A673 (cell line): ENCODE measurements at regions not wholly inside any gene's neighbourhood (a gene's known extent, or its start where the extent isn't known, plus 50 kb on each side); places are given as distances from the start of the nearest gene placed in this dataset.
"Not testable (repeated sequence)": the region's sequence is repeated elsewhere in the genome, so short reads cannot be mapped to it uniquely, and the experiment has no call there.

Source experiments
- BruUV-seq: library from RNA; stranded (reverse); fragments of 400-500 nt; replicated peaks from 2 replicates; lab custom pipeline; 2021; lab: Mats Ljungman, UMichigan
- CTCF ChIA-PET: fragments of 300-600 bp; sonication (Branson Sonifier 250); formaldehyde crosslinking; loops from one replicate; lab custom pipeline; 2022; ENCODE audit warnings: antibody characterized with exemption; lab: Charles Lee
- POLR2A ChIA-PET: fragments of 300-600 bp; sonication (Branson Sonifier 250); formaldehyde crosslinking; loops from one replicate; lab custom pipeline; 2022; ENCODE audit warnings: antibody characterized with exemption; ENCODE audit not compliant: low non-redundant PET; lab: Charles Lee
- DNase-seq: peaks from one replicate; pipeline ENCODE4 v3.0.0-alpha.2; 2015; ENCODE audit warnings: low spot score
- H3K27ac ChIP-seq: fragments of 200-600 bp; sonication (generic); 2 replicates; pipeline ENCODE4 v1.5.1; 2016; ENCODE audit warnings: mixed run types, low read depth, mild to moderate bottlenecking, mixed read lengths, antibody characterized with exemption, low read length; ENCODE audit not compliant: poor library complexity, severe bottlenecking
- H3K27me3 ChIP-seq: fragments of 200-600 bp; sonication (generic); replicated peaks from 2 replicates; pipeline ENCODE4 v1.6.1; 2017; ENCODE audit warnings: mixed run types, low read depth, mild to moderate bottlenecking, mixed read lengths, antibody characterized with exemption, low read length; ENCODE audit not compliant: insufficient read depth, poor library complexity
- H3K36me3 ChIP-seq: fragments of 200-600 bp; sonication (generic); 2 replicates; pipeline ENCODE4 v1.6.1; 2016; ENCODE audit warnings: mixed run types, mild to moderate bottlenecking, mixed read lengths, antibody characterized with exemption, low read length; ENCODE audit not compliant: insufficient read depth, poor library complexity, severe bottlenecking
- H3K4me1 ChIP-seq: fragments of 200-600 bp; sonication (generic); 2 replicates; pipeline ENCODE4 v1.6.1; 2017; ENCODE audit warnings: mixed run types, mild to moderate bottlenecking, mixed read lengths, antibody characterized with exemption, low read length; ENCODE audit not compliant: insufficient read depth, poor library complexity, severe bottlenecking
- H3K4me3 ChIP-seq: fragments of 200-600 bp; sonication (generic); 2 replicates; pipeline ENCODE4 v1.5.1; 2016; ENCODE audit warnings: low read depth, mixed run types, mild to moderate bottlenecking, mixed read lengths, low read length; ENCODE audit not compliant: poor library complexity, severe bottlenecking
- H3K9me3 ChIP-seq: fragments of 200-600 bp; sonication (generic); 2 replicates; pipeline ENCODE4 v1.6.1; 2016; ENCODE audit warnings: mixed run types, low read depth, mild to moderate bottlenecking, mixed read lengths, antibody characterized with exemption, low read length; ENCODE audit not compliant: poor library complexity, severe bottlenecking
- EZH2 ChIP-seq: fragments of 200-600 bp; sonication (generic); IDR thresholded peaks from 2 replicates; pipeline ENCODE4 v1.6.1; 2017; ENCODE audit warnings: borderline replicate concordance, low read depth, mild to moderate bottlenecking, mixed read lengths, antibody characterized with exemption, low read length; ENCODE audit not compliant: poor library complexity, severe bottlenecking
- intact Hi-C: fragments of 100-400 bp; cut with micrococcal nuclease; formaldehyde crosslinking; loops from one replicate; pipeline ENCODE4 v1.10.0; 2022; ENCODE audit not compliant: unreplicated experiment
- TF ChIP-seq, protein P1 (sequence below): fragments of 300-800, 200-600 bp; sonication (generic); conservative IDR thresholded peaks from 2 replicates; pipeline ENCODE4 v1.5.1; 2017; ENCODE audit warnings: low read depth, mild to moderate bottlenecking, antibody characterized with exemption, low read length, moderate library complexity, mixed read lengths

DNA sequence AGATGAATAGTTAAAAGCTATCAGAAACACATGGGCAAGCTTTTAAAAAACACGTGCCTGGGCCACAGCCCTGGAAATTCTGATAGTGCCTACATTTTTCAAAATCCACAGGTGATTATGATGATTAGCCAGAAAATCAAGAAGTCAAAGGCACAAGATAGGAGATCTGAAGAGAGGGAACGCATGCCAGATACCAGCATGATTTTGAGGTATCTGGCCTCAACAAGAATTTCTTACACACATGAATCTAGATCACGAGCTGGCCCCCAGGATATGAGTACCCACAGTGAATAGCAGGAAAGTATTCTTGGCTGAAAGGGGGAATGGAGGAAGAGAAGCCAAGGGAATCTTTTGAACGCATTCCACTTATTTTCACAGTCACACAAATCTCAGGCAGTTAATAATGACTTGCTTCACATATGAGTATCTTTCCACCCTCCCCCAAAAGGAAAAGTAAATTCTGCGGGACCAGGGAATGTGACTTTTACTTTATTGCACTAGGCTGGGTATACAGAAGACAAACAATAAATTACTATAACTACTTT lies 438.2 kb downstream of the BCAT1 start:
- no TSS peak for BruUV-seq
- H3K4me1 ChIP-seq, result peaks cover 13% of the 10 kb centered on the region
- no peaks in the 10 kb centered on the region for H3K36me3 ChIP-seq
- intact Hi-C loops, result no loop called here
- no peaks in the 10 kb centered on the region for H3K9me3 ChIP-seq
- no peaks in the 10 kb centered on the region for H3K27me3 ChIP-seq
- no peak overlapping the region for H3K27ac ChIP-seq
- TF ChIP-seq, protein P1, sequence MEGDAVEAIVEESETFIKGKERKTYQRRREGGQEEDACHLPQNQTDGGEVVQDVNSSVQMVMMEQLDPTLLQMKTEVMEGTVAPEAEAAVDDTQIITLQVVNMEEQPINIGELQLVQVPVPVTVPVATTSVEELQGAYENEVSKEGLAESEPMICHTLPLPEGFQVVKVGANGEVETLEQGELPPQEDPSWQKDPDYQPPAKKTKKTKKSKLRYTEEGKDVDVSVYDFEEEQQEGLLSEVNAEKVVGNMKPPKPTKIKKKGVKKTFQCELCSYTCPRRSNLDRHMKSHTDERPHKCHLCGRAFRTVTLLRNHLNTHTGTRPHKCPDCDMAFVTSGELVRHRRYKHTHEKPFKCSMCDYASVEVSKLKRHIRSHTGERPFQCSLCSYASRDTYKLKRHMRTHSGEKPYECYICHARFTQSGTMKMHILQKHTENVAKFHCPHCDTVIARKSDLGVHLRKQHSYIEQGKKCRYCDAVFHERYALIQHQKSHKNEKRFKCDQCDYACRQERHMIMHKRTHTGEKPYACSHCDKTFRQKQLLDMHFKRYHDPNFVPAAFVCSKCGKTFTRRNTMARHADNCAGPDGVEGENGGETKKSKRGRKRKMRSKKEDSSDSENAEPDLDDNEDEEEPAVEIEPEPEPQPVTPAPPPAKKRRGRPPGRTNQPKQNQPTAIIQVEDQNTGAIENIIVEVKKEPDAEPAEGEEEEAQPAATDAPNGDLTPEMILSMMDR, result no peak
- TF ChIP-seq EZH2, result no peak
- no peak for DNase-seq
- POLR2A ChIA-PET, result no interaction called here
- CTCF ChIA-PET, result no interaction called here
- no peak overlapping the region for H3K4me3 ChIP-seq

GRCh38 chr12:24507827-24508226 lies 441.1 kb downstream of the BCAT1 start:
- DNase-seq, result no peak
- H3K27ac ChIP-seq, result no peak overlapping the region
- TF ChIP-seq EZH2, result no peak
- TF ChIP-seq, protein P1, result no peak
- no TSS peak for BruUV-seq
- H3K4me1 ChIP-seq, result peaks cover 21% of the 10 kb centered on the region
- ChIA-PET CTCF (no interaction called here), POLR2A (no interaction called here)
- H3K4me3 ChIP-seq, result no peak overlapping the region
- no peaks in the 10 kb centered on the region for H3K36me3 ChIP-seq
- intact Hi-C loops, result no loop called here
- H3K9me3 ChIP-seq, result no peaks in the 10 kb centered on the region
- no peaks in the 10 kb centered on the region for H3K27me3 ChIP-seq

- intact Hi-C loops, result no loop called here
- H3K9me3 ChIP-seq, result no peaks in the 10 kb centered on the region
- H3K36me3 ChIP-seq, result no peaks in the 10 kb centered on the region
- ChIA-PET CTCF (no interaction called here), POLR2A (no interaction called here)
- DNase-seq, result peak; percentile 82
- no peaks in the 10 kb centered on the region for H3K27me3 ChIP-seq
- H3K4me3 ChIP-seq, result no peak overlapping the region
- H3K27ac ChIP-seq, result no peak overlapping the region
- no TSS peak for BruUV-seq
- TF ChIP-seq, protein P1, result no peak
- TF ChIP-seq EZH2, result no peak
- H3K4me1 ChIP-seq, result peaks cover 21% of the 10 kb centered on the region
Measured at GRCh38 chr12:24505366-24506015, 443.4 kb downstream of the BCAT1 start.

- H3K4me3 ChIP-seq, H3K9me3 ChIP-seq, H3K36me3 ChIP-seq, CTCF ChIA-PET, POLR2A ChIA-PET, intact Hi-C loops, H3K27ac ChIP-seq, H3K27me3 ChIP-seq, BruUV-seq, DNase-seq: not testable (repeated sequence)
- H3K4me1 ChIP-seq, result peaks cover 33% of the 10 kb centered on the region
Measured at GRCh38 chr12:24503477-24503876, 445.4 kb downstream of the BCAT1 start.
